NCI-H2196 treated with DMSO at 0.1 percent for 48 hours (cell line): ENCODE measurements at regions not wholly inside any gene's neighbourhood (a gene's known extent, or its start where the extent isn't known, plus 50 kb on each side); places are given as distances from the start of the nearest gene placed in this dataset.

Source experiments
- DNase-seq: peaks from one replicate; lab custom pipeline; 2025; ENCODE audit not compliant: unreplicated experiment; lab: John Stamatoyannopoulos, UW

DNA sequence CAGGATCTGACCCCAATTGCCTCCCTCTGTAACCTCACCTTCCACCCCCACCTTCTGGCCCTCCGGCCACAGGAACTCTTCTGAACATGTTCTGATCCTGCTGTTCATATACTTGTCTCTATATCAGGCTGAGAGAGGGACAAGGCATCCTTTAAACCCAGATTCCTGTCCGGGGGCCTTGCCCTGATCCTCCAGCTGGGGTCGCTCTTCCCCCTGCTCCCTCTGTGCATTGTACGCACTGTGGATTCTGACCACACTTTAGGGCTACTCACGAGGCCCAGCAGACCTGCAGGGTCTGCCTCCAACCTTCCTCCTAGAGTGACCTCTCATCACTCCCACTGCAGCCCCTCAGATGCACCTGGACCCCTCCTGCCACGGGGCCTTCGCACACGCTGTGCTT lies 269.3 kb downstream of the UQCRFS1 start:
- no peak for DNase-seq

DNA sequence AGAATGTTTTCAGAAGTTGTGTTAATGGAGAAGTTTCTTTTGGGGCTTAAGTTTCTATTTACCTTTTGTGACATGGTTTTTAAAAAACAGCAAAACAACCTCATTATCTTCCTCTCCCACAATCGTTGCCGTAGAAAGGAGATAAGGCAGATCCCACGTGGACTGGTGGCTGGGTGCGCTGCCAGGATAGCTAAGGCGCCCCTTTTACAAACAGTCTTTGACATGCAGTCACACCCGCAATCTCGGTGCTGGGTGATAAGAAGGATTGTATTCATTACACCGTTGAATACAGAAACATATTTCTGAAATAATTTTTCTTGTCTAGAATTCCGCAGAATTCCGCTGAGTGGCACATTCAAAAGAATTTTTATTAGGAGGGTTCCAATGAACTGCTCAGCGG lies 271.1 kb downstream of the UQCRFS1 start:
- DNase-seq = no peak

DNA sequence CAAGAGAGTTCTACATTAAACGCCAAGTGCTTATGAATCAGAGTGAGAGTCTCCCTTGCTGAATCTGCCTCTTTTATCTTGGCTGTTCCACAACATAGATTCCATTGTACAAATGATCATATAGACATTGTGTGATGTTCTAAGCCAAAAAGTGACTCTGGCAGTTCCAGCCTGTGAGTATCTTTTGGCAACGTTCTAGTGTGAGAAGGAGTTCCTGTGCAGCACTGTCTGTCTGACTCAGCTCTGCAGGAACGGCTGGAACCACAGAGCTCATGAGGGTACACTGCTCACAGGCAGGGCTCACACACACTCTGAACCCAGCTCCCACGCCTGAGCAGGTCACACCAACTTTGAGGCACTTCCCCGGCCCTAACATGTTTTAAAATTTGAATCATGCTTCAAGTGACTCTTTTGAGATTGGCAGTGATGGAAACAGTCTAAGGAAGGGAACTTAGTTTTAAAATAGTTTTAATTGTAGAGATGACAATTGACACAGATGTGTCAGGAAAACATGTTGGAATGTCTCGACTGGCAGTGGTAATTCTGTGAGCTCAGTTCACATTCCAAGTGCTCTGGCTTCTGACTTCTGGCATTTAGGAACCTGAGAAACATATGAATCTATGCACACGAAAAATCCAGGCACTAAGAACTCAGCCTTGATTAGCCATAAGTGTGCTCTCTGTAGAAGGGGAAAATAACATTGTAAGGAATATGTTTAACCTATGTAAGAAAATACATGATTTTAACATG lies 272.0 kb downstream of the UQCRFS1 start:
- DNase-seq = no peak

DNA sequence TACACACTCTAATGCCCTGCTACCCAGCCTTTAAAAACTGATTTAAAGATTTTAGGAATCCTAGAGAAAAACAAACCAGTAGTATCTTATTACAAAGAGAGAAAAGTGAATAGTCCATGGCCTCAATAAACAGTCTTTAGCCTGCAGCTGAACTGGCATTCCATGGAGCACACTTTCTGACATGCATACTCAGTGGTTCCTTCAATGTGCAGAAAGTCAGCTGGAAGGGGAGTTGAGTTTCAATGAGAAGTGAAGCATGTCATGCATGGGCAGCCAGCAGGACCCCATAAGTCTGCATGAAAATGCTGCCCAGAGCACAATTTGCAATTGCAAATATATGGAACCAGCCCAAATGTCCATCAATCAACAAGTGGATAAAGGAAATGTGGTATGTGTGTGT lies 273.7 kb downstream of the UQCRFS1 start:
- DNase-seq = no peak

DNA sequence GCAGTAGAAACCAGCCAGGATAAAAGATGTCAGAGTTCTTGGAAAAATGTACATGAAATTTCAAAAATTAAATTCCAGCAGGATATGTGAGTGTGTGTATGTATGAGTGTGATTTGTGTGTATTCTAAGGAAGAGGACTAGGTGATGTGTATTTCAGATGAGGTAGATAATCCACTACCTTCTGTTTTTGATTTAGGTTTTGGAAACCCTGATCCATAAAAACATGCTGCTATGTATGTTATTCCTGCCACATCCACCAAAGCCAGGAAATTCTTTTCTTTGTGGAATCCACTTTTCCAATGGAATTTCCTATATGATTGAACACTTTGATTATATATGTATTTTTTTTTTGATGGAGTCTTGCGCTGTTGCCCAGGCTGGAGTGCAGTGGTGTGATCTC lies 276.9 kb downstream of the UQCRFS1 start:
- DNase-seq = no peak

DNA sequence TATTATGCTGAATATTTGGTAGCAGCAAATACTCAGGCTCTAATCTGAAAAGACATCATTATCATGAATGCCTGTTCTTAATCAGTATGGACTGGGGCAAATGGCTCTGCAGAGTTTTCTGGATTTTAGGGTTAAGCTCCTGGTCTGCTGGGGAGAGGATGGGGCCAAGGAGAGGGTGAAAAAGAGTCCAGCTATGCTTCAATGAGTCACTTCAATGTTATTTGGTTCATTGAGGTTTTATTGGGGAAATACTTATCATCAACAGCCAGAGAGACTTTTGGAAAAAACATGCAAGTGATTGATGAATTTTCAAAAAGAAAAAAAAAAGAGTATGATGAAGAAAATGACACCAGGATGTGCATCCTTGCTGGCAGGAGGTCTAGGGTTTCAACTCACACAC lies 278.3 kb downstream of the UQCRFS1 start:
- no peak for DNase-seq

DNA sequence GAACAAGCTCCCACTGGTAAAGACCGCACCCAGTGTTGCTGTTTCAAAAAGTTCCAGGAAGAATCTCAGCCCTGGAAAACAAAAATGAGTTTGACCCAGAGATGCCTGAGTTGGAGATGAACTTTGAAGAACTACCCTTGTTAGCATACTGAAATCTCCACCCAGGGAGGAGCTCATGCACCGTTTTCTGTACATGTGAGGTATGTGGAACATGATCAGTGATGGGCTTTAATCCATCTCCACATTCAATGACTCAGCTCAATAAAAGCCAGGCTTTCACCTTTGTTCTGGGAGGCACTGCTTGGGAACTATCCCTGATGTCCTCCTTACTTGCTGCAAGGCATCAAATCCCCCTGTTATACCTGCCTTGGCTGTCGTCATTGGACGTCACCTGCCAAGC lies 279.9 kb downstream of the UQCRFS1 start:
- no peak for DNase-seq

DNA sequence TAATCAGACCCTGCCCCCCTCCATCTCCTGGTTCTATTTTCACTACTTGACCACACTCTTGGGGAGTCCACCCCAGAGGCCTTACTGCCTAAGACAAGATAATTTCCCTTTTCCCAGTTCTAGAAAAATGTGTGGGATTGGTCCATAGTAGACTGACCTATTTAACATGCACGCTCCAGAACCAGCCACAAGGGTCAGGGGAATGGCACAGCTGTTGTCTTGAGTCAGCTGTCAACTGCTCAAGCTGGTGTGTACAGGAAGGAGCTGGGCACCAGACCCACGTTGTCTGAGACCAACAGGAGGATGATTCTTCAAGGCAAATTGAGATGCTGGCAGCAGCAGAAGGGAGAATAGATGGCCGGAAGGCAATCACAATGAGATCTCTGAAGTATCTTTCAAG lies 280.5 kb downstream of the UQCRFS1 start:
- DNase-seq = no peak

DNA sequence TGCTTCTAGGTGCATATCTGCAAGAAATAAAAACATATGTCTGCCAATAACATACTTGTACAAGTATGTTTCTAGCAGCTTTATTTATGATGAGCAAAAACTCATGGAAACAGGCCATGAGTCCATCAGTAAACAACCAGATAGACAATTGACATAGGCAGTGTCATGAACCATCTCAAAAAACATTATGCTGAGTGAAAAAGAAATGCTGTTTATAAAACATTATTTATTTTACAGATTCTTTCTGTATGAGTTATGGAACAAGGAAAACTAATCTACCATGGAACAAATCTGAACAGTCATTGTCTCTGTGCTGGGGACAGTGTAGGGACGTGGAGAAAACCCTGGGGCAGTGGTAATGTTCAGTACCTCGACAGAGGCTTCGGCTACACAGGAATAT lies 283.9 kb downstream of the UQCRFS1 start:
- no peak for DNase-seq

DNA sequence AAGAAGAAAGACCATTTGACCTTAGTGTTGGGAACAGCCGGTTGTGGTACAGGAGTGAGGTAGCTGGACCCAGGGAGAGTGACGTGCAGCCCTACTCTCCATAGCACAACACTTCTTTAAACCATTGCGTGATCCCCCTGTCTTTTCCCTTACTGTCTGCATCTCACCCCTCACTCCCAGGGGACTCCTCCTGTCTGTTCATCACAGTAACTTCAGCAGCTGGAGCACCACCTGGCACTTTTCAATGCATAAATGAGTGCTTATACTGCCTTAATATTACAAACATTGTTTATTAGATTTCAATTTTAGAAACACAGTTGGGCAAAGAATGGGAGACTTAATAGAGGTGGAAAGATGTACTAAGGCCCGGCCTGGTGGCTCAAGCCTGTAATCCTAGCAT lies 285.5 kb downstream of the UQCRFS1 start:
- DNase-seq = no peak

DNA sequence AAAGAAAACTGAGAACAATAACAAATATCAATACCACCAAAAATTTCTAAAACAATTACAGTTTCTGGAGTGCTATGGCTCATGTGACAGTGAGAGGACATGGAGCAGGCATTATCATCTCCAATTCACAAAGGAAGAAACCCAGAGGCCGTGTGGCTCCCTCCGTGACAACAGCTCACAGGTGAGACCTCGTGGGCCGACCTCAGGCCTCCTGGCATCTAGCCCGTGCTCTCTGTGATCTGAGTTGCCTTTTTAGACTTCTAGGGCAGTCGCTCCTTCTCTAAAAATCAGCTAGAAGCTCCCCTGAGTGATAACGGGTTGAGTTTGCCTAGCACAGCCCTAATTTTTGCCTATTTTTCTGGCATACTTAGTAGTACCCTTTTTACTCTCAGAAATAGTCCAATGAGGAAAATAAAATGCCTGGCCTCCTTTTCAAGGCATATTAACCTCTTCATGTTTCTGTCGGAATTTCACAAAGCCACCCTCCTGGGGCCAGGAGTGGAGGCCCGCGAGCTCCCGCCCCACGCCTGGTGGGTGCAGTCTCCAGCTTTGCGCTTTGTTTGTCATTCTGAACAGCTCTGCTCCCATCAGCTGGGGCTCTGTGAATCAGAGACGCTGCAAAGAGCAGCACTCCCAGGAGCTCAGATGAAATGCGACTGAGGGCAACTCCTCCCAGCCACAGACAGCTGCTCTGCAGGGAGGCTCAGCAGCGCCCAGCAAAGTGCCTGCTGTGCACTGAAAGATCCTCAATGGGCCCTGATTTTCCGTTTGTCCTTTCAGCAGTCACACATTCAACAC lies 292.5 kb downstream of the UQCRFS1 start:
- no peak for DNase-seq

DNA sequence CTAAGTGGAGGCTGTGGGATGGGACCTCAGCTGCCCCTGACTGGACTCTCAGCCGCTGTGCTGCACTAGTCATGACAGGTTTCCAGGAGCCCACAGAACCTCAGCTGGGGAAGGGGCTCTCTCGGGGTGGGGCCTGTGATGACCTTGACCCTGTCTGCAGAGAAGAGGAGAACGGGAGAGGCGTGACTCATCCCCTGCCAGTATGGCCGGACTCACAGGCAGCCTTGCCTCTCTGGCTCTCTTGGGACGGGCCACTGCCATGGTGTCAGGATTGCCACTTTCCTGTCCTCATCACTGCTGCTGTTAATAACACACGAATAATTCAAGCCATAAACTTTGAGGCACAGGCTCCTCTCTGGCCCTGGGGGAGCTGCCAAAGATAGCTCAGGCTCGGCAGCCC lies 295.3 kb downstream of the UQCRFS1 start:
- DNase-seq = no peak

DNA sequence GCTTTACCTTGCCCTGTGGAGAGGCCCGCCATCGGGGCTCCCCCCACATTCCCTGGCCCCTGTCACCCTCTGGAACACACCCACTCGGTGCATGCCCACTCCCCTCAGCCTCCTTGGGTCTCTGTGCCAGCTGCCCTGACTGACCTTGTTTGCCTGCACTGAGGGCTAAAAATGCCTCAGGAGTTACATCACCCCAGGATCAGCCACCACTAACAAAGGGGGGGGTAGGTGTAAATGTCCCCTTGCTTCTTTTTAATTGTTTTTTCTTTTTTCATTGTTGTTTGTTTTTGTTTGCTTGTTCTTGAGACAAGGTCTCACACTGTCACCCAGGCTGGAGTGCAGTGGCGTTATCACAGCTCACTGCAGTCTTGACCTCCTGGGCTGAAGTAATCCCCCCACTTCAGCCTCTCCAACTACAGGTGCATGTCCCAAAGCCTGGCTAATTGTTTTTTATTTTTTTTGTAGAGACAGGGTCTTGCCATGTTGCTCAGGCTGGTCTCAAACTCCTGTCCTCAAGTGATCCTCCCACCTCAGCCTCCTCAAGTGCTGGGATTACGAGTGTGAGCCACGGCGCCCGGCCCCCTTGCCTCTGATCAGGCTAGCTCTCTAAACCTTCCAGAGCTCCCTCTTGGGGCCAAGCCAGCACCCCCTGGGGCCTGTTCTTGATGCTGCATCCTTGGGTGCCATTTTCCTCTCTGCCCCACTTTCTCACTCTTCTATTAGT lies 297.1 kb downstream of the UQCRFS1 start:
- no peak for DNase-seq

DNA sequence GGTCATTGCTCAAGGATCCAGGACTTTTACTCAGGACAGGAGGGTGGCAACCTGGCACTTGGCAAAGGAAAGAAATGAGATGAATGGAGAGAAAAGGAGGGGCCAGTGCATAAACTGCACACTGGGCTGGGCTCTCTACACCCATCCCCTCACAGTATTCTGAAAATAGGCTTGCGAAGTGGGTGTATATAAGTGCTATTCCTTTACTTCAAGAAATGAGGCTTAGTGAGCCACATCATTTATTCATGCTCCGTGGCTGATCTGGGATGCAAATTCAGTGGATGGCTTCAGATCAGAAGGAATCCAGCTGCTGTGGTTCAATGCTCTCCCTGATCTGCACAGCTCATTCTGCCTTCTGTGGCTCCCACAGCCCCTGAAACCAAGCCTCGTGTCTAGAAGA lies 297.7 kb downstream of the UQCRFS1 start:
- DNase-seq = no peak

DNA sequence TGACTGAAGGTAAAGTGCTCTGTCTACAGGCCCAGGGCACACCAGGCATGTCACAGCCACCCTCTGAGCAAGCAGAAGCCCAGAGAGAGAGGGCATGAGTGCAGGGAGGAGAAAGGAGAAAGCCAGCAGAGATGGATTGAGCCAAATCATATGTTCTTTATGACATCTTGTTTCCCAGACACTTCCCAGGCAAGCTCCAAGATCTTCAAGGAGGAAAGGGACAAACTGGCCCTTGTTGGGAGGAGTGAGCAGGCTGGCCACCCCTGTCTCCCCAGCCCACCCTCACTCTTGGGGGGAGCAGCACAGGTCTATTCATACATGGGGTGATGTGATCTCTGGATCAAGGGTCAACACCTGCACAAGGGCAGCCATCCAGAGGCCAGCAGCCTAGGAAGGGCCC lies 298.8 kb downstream of the UQCRFS1 start:
- DNase-seq = no peak

DNA sequence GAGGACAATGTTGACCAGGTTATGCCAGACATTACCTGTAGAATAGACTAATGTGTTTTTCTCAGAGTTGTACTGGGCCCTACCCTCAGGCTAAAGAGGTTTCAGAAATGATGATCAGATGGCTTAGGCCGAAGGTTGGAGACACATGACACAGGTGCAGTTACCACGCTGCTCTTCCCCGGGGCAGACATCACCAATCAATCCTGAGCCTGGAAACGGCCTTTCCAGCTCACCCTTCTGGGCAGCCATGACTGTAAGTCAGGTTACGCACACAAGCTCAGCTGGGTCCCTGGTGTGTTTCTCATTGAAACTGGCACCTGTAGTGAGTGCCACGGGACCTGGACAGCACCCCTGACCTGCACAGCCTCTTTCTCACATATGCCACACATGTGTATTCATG lies 299.3 kb downstream of the UQCRFS1 start:
- no peak for DNase-seq

DNA sequence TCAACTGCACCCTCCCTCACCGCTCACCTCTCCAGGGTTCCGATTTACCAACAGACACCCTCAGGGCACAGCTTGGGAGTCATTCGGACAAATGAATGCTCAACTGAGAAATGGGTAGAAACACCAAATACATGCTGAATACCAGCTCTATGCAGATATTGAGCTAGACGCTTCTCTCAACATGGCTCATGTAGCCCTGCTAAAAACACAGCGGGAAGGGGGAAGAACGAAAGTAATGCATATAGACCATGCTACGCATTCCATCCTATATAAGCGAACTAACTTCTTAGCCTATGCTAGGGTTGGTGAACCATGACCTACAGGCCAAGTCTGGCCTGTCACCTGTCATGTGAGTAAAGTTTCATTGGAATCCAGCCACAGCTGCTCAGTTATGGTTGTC lies 304.0 kb downstream of the UQCRFS1 start:
- DNase-seq = no peak

DNA sequence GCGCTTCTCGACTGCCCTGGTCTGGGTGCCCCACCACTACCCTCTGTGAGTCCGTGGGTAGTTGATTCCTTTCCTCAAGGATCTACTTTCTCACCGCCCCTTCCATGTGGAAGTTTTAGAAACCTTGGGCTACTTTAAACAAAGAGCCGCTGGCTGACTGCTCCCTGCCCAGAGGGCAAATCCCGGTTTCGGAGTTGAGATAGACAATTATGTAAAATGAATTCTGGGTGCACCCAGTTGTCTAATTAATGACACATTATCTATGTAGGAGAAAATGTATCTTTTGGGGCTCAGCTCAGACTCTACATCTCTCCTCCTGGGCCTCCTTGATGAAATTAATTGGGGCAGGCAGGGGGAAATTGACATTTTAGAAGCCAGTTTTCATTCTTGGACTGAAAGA lies 305.4 kb downstream of the UQCRFS1 start:
- no peak for DNase-seq

DNA sequence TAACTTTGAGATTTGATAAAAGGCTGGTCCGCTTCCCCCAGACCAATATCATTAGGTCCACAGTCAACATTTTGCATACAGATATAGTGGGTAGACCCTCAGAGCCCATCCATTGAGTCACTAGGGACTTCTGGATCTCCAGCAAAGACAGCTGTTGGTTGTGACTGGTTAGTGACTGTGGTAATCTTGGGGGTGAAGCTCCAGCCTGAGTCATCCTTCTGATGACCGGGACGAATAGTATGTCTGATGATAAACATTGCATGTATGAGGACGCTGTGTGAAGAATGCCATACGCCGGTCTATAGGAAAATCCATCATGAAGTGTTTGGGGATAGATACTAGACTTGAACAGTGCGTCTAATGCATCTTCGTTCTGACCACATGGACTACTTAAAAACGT lies 307.0 kb downstream of the UQCRFS1 start:
- no peak for DNase-seq

DNA sequence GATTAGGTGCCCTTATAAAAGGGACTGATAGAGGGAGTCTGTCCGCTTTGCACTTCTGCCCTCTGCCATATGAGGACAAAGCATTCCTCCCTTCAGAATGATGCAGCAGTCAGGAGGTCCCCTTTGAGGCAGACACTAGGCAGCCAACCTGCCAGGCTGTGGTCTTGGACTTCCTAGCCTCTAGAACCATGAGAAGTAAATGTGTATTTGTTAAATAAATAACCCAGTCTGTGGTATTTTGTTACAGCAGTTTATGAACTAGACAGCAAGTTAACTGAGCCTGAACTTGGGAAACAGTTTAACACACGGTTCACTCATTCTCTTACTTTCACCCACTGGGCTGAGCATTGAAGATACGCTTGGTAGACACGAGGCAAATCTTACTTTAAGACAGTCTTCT lies 313.2 kb downstream of the UQCRFS1 start:
- no peak for DNase-seq

DNA sequence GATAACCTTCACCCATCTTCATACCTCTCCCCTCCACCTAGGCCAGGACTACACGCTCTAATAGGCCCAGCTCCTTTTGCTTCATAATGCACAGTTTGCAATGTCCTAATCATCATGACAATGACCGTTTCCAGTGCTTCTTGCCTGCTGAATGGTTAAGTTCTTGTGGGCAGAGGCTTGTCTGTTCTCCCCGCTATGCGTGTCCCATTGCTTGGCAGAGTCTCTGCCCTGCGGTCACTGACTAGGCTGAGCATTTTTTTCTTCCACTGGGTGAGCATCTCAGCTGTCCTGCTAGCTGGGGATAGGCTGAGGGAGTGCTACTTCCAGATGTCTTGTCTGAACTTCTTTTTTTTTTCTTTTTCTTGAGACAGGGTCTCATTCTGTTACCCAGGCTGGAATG lies 314.7 kb downstream of the UQCRFS1 start:
- no peak for DNase-seq
